NCI-H226 (cell line): ENCODE measurements at regions not wholly inside any gene's neighbourhood (a gene's known extent, or its start where the extent isn't known, plus 50 kb on each side); places are given as distances from the start of the nearest gene placed in this dataset.

Source experiments
- DNase-seq: peaks from one replicate; pipeline ENCODE4 v3.0.0-alpha.2; 2015

DNA sequence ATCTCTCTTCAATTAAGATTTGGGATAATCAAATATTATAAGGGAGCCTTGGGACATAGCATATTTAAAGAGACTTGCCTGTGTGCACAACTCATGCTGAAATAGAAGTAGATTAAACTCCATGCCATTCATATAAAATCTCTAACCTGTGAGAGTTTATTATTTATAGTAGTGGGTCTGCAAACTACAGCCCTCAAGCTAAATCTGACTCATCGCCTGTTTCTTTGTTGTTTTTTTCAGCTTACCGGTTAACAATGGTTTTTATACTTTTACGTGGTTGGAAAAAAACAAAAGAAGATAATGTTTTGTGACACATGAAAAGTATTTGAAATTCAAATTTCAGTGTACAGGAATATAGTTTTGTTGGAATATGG lies 61.9 kb upstream of the GHR start:
- no peak for DNase-seq

DNA sequence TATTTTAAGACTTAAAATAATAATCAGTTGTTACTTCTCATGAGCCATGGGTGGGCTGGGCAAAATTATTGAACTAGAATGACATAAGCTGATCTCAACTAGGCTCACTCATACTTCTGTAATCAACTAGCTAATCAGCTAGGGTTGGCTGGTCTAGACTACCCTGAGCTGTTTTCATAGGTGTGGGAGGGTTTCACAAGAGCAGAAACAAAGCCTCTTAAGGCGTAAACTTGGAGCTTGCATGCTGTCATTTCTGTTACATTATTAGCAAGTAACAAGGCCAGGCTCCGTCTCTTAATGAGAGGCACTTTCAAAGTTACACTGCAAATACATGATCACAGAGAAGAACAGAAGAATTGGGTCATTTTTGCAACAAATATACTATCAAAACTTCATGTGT lies 57.2 kb upstream of the GHR start:
- no peak for DNase-seq
